ENCODE measurements at regions not wholly inside any gene's neighbourhood (a gene's known extent, or its start where the extent isn't known, plus 50 kb on each side); places are given as distances from the start of the nearest gene placed in this dataset.

DNA sequence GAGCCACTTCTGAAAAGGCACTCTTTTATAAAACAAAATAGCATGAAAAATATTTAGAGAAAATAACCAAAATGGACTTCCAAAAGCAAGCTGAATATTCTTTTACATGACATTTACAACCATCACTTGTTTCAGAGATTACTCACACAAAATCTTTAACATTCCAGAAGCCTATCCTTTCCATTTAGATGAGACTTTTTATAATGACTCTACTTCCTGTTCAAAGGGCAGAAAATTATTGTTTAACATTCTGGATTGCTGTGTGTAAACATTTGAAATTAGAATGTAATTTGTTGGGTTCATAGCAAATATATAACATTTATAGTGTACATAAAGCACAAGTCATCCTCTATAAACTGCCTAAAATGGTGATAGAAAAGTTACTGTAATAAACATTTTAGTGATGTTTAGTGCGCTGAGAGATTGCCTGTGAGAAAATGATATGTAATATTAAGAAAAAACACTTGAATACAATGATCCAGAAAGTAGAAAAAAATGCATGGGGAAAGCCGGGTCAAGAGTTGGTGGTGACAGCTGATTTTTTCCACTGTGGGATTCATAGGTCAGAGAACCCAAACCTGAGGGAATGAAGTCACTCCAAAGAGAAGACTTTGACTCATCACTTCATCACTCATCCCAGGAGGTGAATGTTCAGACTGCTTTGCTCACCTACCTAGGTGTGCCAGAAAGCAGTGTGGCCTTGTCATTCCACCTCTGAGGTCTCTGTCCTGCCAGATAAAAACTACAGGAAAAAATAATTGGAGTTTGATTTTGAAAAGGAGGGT, 305.8 kb downstream of the ARPP21 start:
- TF ChIP-seq, protein P1, sequence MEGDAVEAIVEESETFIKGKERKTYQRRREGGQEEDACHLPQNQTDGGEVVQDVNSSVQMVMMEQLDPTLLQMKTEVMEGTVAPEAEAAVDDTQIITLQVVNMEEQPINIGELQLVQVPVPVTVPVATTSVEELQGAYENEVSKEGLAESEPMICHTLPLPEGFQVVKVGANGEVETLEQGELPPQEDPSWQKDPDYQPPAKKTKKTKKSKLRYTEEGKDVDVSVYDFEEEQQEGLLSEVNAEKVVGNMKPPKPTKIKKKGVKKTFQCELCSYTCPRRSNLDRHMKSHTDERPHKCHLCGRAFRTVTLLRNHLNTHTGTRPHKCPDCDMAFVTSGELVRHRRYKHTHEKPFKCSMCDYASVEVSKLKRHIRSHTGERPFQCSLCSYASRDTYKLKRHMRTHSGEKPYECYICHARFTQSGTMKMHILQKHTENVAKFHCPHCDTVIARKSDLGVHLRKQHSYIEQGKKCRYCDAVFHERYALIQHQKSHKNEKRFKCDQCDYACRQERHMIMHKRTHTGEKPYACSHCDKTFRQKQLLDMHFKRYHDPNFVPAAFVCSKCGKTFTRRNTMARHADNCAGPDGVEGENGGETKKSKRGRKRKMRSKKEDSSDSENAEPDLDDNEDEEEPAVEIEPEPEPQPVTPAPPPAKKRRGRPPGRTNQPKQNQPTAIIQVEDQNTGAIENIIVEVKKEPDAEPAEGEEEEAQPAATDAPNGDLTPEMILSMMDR (IDR thresholded peaks at IDR 0.05) = no peak
- TF ChIP-seq POLR2A (IDR thresholded peaks at IDR 0.05) = no peak
